ENCODE measurements at regions not wholly inside any gene's neighbourhood (a gene's known extent, or its start where the extent isn't known, plus 50 kb on each side); places are given as distances from the start of the nearest gene placed in this dataset.

DNA sequence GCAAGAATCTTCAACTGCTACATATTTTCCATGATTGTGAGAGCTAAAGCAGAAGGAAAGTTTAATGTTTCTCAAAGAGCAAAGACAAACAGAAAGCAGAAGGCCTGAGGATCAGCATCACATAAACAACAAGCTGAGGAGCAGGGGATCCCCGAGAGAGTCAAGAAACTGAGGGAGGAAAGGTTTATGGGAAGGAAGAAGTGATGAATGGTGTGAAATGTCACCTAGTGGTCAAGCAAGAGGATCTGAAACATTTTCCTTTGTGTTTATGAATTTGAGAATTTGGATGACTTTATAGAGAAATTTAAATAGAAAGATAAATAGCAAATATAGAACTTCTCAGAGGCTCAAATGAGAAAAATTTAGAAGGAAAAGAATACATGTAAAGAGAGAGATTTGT is 481.9 kb downstream of the CHSY3 start (continued):
- TF ChIP-seq SIN3A (IDR thresholded peaks at IDR 0.05; ENCODE audit: borderline replicate concordance, low read depth, low read length) (no peak), FOXM1 (IDR thresholded peaks at IDR 0.05; ENCODE audit: low read depth) (no peak), POLR2AphosphoS5 (IDR thresholded peaks at IDR 0.05; ENCODE audit: low read depth, low read length) (no peak), GABPA (IDR thresholded peaks at IDR 0.05; ENCODE audit: low read depth) (no peak), ELF1 (IDR thresholded peaks at IDR 0.05) (no peak), NRF1 (IDR thresholded peaks at IDR 0.05; ENCODE audit: low read depth, low read length) (no peak)
- TF ChIP-seq, protein P1, sequence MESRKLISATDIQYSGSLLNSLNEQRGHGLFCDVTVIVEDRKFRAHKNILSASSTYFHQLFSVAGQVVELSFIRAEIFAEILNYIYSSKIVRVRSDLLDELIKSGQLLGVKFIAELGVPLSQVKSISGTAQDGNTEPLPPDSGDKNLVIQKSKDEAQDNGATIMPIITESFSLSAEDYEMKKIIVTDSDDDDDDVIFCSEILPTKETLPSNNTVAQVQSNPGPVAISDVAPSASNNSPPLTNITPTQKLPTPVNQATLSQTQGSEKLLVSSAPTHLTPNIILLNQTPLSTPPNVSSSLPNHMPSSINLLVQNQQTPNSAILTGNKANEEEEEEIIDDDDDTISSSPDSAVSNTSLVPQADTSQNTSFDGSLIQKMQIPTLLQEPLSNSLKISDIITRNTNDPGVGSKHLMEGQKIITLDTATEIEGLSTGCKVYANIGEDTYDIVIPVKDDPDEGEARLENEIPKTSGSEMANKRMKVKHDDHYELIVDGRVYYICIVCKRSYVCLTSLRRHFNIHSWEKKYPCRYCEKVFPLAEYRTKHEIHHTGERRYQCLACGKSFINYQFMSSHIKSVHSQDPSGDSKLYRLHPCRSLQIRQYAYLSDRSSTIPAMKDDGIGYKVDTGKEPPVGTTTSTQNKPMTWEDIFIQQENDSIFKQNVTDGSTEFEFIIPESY (IDR thresholded peaks at IDR 0.05; ENCODE audit: borderline replicate concordance, low read depth), result no peak

DNA sequence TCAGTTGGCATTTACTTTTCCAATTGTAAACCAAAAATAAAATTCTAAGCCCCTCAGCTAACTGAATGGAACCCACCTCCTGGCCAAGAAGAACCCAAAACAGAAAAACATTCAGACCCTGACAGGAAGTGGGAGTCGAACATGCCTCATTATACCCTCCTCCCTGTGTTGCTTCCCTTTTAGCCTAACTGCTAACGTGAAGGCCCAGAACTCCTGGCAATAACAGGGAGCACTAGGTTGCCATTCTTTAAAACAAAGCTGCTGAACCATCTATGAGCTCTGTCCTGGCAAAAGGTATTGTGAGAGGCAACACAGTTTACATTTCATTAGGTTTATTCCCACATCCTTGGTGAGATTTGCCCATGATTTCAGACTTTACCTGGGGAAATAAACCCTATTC is 481.4 kb downstream of the CHSY3 start:
- TF ChIP-seq, protein P2, sequence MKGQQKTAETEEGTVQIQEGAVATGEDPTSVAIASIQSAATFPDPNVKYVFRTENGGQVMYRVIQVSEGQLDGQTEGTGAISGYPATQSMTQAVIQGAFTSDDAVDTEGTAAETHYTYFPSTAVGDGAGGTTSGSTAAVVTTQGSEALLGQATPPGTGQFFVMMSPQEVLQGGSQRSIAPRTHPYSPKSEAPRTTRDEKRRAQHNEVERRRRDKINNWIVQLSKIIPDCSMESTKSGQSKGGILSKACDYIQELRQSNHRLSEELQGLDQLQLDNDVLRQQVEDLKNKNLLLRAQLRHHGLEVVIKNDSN (IDR thresholded peaks at IDR 0.05; ENCODE audit: borderline replicate concordance, low read depth), result no peak
- TF ChIP-seq FOSL2 (IDR thresholded peaks at IDR 0.05; ENCODE audit: borderline replicate concordance, low read depth) (no peak), GATA2 (CRISPR knock-in tag; IDR thresholded peaks at IDR 0.05) (no peak), MEF2A (IDR thresholded peaks at IDR 0.05; ENCODE audit: borderline replicate concordance, low read depth) (no peak), SIN3A (IDR thresholded peaks at IDR 0.05; ENCODE audit: borderline replicate concordance, low read depth, low read length) (no peak), EP300 (IDR thresholded peaks at IDR 0.05; ENCODE audit: borderline replicate concordance in 1 of 2, low read depth in 1 of 2, low read length in 1 of 2) (no peak), FOXJ3 (CRISPR knock-in tag; IDR thresholded peaks at IDR 0.05) (no peak), SMC3 (IDR thresholded peaks at IDR 0.05; ENCODE audit: low read depth, low read length) (no peak), MXI1 (IDR thresholded peaks at IDR 0.05; ENCODE audit: low read depth, low read length) (no peak)
- TF ChIP-seq, protein P3, sequence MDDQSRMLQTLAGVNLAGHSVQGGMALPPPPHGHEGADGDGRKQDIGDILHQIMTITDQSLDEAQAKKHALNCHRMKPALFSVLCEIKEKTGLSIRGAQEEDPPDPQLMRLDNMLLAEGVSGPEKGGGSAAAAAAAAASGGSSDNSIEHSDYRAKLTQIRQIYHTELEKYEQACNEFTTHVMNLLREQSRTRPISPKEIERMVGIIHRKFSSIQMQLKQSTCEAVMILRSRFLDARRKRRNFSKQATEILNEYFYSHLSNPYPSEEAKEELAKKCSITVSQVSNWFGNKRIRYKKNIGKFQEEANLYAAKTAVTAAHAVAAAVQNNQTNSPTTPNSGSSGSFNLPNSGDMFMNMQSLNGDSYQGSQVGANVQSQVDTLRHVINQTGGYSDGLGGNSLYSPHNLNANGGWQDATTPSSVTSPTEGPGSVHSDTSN (IDR thresholded peaks at IDR 0.05), result no peak
- Histone ChIP-seq H2AFZ (ENCODE audit: low read depth) (no peak overlapping the region), H3F3A (replicated peaks; ENCODE audit: insufficient read depth) (no peaks in the 10 kb centered on the region), H3K9ac (no peak overlapping the region), H3K4me2 (no peak overlapping the region), H3K27ac (ENCODE audit: low read depth in 2 of 2, low read length in 1 of 2) (no peak overlapping the region), H3K79me2 (ENCODE audit: insufficient read depth) (no peaks in the 10 kb centered on the region), H3K36me3 (replicated peaks in 1 of 2; ENCODE audit: control insufficient read depth in 1 of 2, insufficient read depth in 2 of 2, low read length in 1 of 2) (no peaks in the 10 kb centered on the region), H3K4me3 (ENCODE audit: low read depth in 2 of 2, low read length in 1 of 2) (no peak overlapping the region), H3K27me3 (ENCODE audit: insufficient read depth) (no peaks in the 10 kb centered on the region), H4K20me1 (ENCODE audit: insufficient read depth) (no peaks in the 10 kb centered on the region), H3K9me3 (no peaks in the 10 kb centered on the region), H3K9me2 (0 out of 2 replicates have a peak, but pooled peaks cover 4% of the 10 kb centered on the region), H3K4me1 (ENCODE audit: control insufficient read depth in 1 of 2, insufficient read depth in 2 of 2, low read depth in 1 of 2, low read length in 1 of 2) (no peaks in the 10 kb centered on the region)
- DNase-seq, result no peak
- CTCF ChIA-PET, result no interaction called here
- POLR2A ChIA-PET, result no interaction called here
- 13% methylated on average over 2 of the region's 2 CpGs for WGBS (ENCODE audit: low lambda C conversion rate)
